Omental fat pad (tissue), 1 donor: ENCODE measurements at regions not wholly inside any gene's neighbourhood (a gene's known extent, or its start where the extent isn't known, plus 50 kb on each side); places are given as distances from the start of the nearest gene placed in this dataset.
"Not testable (repeated sequence)": the region's sequence is repeated elsewhere in the genome, so short reads cannot be mapped to it uniquely, and the experiment has no call there.

Source experiments
- ATAC-seq: fragments of 150-250 bp; one replicate; pipeline ENCODE4 v1.9.1; 2016; ENCODE audit warnings: mild to moderate bottlenecking, moderate library complexity; ENCODE audit not compliant: low FRiP score
- DNase-seq: peaks from one replicate; pipeline ENCODE4 v3.0.0-alpha.2; 2019; ENCODE audit warnings: low spot score

GRCh38 chr1:146459308-146459707 is 230.5 kb upstream of the NOTCH2NLA start:
- ATAC-seq, DNase-seq: not testable (repeated sequence)

GRCh38 chr1:146448877-146449246 is 220.0 kb upstream of the NOTCH2NLA start:
- not testable (repeated sequence) for DNase-seq, ATAC-seq

- DNase-seq, ATAC-seq: not testable (repeated sequence)
These were observed 219.5 kb upstream of the NOTCH2NLA start for GRCh38 chr1:146448212-146448876.

DNA sequence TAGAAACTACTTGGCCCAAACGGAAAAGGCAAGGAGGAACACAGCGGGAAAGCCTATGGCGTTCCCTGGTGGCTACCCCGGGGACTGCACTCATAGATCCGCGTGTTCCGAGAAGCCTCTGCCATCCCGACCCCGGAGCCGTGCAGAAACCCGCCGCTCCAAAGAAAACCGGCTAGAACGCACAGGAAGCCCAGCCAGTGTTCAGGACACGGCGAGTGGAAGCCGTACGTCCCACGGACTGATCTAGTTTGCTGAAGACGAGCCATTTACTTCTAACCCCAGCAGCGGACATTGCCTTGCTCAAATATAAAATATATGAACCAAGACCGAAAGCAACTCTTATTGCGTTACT is 215.0 kb upstream of the NOTCH2NLA start:
- ATAC-seq, DNase-seq: not testable (repeated sequence)

- ATAC-seq, DNase-seq: not testable (repeated sequence)
These were observed 214.5 kb upstream of the NOTCH2NLA start for GRCh38 chr1:146443088-146443870.

DNA sequence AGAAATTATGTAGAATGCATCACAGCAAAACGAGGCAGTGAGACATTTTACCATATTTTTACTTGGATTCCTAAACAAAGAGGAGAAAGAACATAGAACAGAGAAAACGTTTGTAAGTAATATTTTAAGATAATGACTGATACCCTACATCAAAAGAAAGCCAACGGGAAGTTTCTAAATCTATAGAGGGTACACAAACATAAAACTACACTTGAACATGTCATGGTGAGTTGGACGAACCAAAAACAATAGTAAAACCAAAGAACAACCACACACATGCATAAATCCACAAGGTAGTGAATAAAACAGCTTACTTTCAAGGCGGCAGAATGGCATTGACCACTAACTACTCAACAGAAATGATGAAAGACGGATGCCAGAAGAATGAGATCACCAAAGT is 209.7 kb upstream of the NOTCH2NLA start:
- DNase-seq, ATAC-seq: not testable (repeated sequence)

GRCh38 chr1:146416642-146417041 is 187.8 kb upstream of the NOTCH2NLA start:
- not testable (repeated sequence) for ATAC-seq, DNase-seq

DNA sequence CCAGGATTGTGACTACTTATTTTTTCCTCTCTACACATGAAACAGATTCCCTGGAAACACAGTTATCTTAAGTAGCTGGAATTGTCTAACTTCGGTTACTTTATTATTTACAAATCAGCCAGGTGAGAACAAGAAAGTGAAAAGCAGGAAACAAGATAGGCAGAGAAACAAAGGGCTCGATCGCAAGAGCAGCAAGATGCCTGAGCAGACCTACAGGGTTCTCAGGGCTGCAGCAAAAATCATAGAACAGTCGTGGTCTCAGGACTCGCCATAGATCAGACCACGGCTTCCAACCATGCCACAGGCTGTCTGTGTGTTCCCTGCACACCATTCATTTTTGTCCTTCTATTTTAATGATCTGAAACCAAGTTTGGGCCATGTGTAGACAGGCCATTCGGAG is 186.2 kb upstream of the NOTCH2NLA start:
- not testable (repeated sequence) for DNase-seq, ATAC-seq

DNA sequence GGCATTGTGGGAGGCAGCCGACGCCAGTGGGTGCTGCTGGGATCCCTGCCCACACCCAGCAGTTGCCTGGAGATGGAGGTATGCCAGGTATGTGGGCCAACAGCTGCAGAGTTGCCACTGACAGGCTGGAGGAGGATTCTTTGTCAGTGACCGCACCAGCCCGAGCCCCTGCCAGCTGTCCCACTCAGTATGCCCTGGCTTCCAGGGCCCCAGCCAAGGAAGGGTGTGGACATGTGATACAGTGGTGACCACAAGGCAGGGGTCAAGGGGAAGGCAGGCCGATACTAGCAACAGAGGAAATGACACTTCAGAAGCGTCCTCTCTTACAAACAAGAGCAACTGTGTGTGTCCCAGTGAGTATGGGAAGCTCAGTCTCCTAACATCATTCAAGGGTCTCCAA is 185.1 kb upstream of the NOTCH2NLA start:
- ATAC-seq, DNase-seq: not testable (repeated sequence)

DNA sequence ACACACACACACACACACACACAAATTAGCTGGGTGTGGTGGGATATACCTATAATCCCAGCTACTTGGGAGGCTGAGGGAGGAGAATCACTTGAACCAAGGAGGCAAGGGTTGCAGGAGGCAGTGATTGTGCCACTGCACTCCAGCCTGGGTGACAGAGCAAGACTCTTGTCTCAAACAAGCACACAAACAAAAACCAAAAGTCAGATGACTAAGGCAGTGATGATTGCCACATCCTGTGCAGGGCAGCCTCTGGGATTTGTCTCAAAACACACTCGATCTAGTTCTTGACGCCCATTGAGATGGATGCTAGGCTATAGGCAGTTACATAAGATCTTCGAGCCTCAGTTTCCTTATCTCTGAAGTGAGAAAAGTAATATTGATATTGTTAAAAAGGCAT is 183.1 kb upstream of the NOTCH2NLA start:
- ATAC-seq, DNase-seq: not testable (repeated sequence)

DNA sequence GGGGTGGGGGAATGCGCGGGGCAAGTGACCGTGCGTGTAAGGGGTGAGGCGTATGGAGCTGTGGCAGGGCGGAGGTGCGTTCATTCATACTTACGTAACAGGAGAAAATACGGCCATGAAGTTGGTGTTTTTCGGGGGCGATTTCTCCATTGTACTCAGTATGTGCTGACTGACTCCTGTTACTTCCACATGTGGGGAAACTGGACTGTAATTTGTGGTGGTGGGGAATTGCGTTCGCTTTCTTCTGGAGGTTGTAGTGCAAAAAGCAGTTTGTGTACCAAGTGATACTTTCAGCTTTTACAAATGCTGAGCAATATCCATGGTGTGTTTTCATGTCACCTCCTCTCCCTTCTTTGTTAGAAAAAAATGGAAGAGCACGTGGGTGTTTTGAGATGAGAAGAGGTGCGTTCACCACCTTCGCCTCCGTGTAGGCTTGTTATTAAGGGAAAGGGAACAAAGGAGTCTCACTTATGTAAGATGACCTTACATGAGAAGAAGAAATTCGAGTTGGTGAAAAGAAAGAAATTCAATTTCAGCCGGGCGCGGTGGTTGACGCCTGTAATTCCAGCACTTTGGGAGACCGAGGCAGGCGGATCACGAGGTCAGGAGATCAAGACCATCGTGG is 181.1 kb upstream of the NOTCH2NLA start:
- peak; percentile 73 for ATAC-seq
- DNase-seq = not testable (repeated sequence)

- not testable (repeated sequence) for DNase-seq
- peak; percentile 89 for ATAC-seq
These were observed 180.4 kb upstream of the NOTCH2NLA start for GRCh38 chr1:146409116-146409801.

GRCh38 chr1:146401281-146401825 is 172.5 kb upstream of the NOTCH2NLA start:
- not testable (repeated sequence) for DNase-seq
- ATAC-seq = peak; percentile 70

DNA sequence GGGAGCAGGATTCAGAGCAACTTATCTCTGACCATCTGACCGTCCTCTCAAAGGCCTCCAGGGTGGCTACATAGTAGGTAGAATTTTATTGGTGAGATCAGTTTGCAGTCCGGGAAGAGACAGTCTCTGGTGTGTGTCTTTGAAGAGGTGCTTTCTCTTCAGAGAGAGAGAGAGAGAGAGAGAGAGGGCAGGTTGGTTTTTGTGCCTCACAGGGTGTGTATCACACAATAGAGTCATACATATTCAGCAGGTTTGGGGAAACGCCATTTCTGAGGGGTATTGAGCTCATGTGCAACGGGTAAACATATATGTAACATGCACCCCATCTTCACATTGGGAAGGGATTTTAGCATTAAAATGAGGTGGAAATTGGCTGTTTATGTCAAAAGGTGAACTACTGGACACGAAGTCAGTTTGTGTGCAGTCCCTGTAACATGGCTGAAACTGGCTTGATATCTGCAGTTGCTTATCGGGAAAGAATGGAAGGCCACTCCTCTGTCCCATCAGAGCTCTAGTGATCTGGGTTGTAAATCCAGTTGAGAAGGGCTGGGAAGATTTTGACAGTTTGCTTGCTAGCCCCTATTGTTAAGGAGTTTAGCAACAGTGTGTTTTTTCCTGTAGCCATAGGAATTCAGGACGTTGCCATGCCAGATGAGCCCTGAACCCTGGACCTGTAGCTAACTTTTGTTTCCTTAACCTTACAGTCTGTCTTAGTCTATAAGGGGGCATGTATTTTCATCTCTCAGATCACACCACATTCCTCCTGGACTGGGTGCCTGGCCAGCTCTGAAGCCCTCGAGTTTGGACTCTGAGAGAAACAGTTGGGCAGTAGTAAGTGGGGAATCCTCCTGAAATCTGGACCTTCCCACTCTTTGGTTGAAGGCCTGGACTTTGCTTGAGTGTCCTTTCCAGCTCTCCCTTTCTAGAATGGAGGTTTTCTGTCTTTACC is 171.6 kb upstream of the NOTCH2NLA start:
- not testable (repeated sequence) for DNase-seq, ATAC-seq

GRCh38 chr1:146399225-146399624 is 170.4 kb upstream of the NOTCH2NLA start:
- ATAC-seq, DNase-seq: not testable (repeated sequence)

GRCh38 chr1:146396801-146397200 is 168.0 kb upstream of the NOTCH2NLA start:
- not testable (repeated sequence) for ATAC-seq, DNase-seq

- not testable (repeated sequence) for DNase-seq, ATAC-seq
These were observed 167.4 kb upstream of the NOTCH2NLA start for GRCh38 chr1:146396242-146396641.

GRCh38 chr1:146393796-146394195 is 165.0 kb upstream of the NOTCH2NLA start:
- not testable (repeated sequence) for DNase-seq, ATAC-seq
